Kidney (tissue), 13 donors: ENCODE measurements at regions not wholly inside any gene's neighbourhood (a gene's known extent, or its start where the extent isn't known, plus 50 kb on each side); places are given as distances from the start of the nearest gene placed in this dataset.

Experiments used
- DNase-seq, 5 donors: peaks; one replicate each; pipeline ENCODE4 v3.0.0-alpha.2; 2013 to 2020
- FAIRE-seq: peaks from 2 replicates; lab custom pipeline; 2012; peaks lifted over from hg19 to GRCh38; lab: Jason Lieb, UNC
- H3K27ac ChIP-seq, 2 donors: one replicate each; pipeline ENCODE4 v1.7.0; 2013; ENCODE audit warnings: low read depth in 2 of 2, low read length in 2 of 2, inconsistent platforms in 1 of 2
- H3K27me3 ChIP-seq: one replicate; pipeline ENCODE4 v1.7.1; 2013; ENCODE audit warnings: low read length, inconsistent platforms; ENCODE audit not compliant: control insufficient read depth, insufficient read depth
- H3K36me3 ChIP-seq, 3 donors: one replicate each; pipeline versions ENCODE4 v1.7.0 to v1.7.1; 2013; ENCODE audit warnings: low read length in 3 of 3, control low read depth in 1 of 3, inconsistent platforms in 1 of 3; ENCODE audit not compliant: insufficient read depth in 3 of 3, control insufficient read depth in 2 of 3
- H3K4me1 ChIP-seq, 3 donors: one replicate each; pipeline versions ENCODE4 v1.7.0 to v1.7.1; 2013; ENCODE audit warnings: low read length in 3 of 3, inconsistent platforms in 1 of 3, low read depth in 1 of 3; ENCODE audit not compliant: control insufficient read depth in 2 of 3, insufficient read depth in 2 of 3
- H3K4me3 ChIP-seq, 3 donors: one replicate each; pipeline versions ENCODE4 v1.7.0 to v1.8.1; 2013; ENCODE audit warnings: low read length in 3 of 3, control low read depth in 1 of 3, inconsistent platforms in 1 of 3
- H3K9ac ChIP-seq, 3 donors: one replicate each; pipeline versions ENCODE4 v1.7.0 to v1.7.1; 2013; ENCODE audit warnings: low read length in 3 of 3, control low read depth in 1 of 3, inconsistent platforms in 1 of 3
- H3K9me3 ChIP-seq, 3 donors: one replicate each; pipeline versions ENCODE4 v1.7.0 to v1.7.1; 2013; ENCODE audit warnings: low read length in 3 of 3, control low read depth in 1 of 3, inconsistent platforms in 1 of 3; ENCODE audit not compliant: control insufficient read depth in 2 of 3, insufficient read depth in 1 of 3
- CTCF ChIP-seq: IDR thresholded peaks from 3 replicates; pipeline ENCODE4 v1.5.1; 2012; ENCODE audit warnings: mild to moderate bottlenecking, moderate library complexity, borderline replicate concordance; ENCODE audit not compliant: insufficient read depth; ENCODE audit errors: extremely low read depth
- intact Hi-C: fragments of 100-400 bp; cut with DNase I; formaldehyde crosslinking; loops from one replicate; pipeline ENCODE4 v1.11.1; 2022
- donor health status: control.
- donor health status: control.
- donor health status: control.
- donor health status: control.
- donor health status: control.
- donor health status: DM: yes; HTN: yes; CAD: no.
- donor health status: Normal renal cell carcinoma (clear cell type).

GRCh38 chr13:46949211-46949610 is 52.4 kb upstream of the HTR2A start:
- FAIRE-seq (no peak), DNase-seq (no peak)
- Histone ChIP-seq H3K4me3 (no peak overlapping the region), H3K27ac (no peak overlapping the region), H3K9ac (no peak overlapping the region), H3K27me3 (no peaks in the 10 kb centered on the region), H3K36me3 (no peaks in the 10 kb centered on the region), H3K4me1 (no peaks in the 10 kb centered on the region), H3K9me3 (no peaks in the 10 kb centered on the region)
- intact Hi-C loops, result no loop called here
- no peak for TF ChIP-seq CTCF

DNA sequence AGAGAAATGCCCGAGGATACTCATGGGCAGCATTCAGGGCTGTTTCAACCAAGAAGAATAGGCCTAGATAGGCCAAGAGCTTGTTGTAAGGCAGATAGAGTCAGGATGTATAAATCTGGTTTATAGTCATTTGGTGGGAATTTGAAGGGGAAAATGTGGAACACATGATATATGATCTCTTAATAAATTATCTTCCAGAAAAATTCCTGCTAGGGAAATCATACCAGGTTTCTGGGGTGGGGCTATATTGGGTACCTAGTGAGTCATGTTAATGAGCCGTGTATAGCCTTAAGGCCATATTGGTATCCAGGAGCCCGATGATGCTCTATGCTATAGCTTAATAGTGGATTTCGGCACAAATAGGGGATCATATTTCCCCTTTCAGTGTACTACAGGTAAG is 51.5 kb upstream of the HTR2A start:
- no peaks in the 10 kb centered on the region for H3K36me3 ChIP-seq
- H3K27me3 ChIP-seq, result no peaks in the 10 kb centered on the region
- DNase-seq, result no peak
- no peak overlapping the region for H3K4me3 ChIP-seq
- FAIRE-seq, result no peak
- H3K9me3 ChIP-seq, result no peaks in the 10 kb centered on the region
- no peak for TF ChIP-seq CTCF
- no peak overlapping the region for H3K27ac ChIP-seq
- no peak overlapping the region for H3K9ac ChIP-seq
- H3K4me1 ChIP-seq, result no peaks in the 10 kb centered on the region
- intact Hi-C loops, result no loop called here

GRCh38 chr13:46947425-46948191 is 50.8 kb upstream of the HTR2A start:
- Histone ChIP-seq H3K4me3 (no peak overlapping the region), H3K4me1 (no peaks in the 10 kb centered on the region), H3K27ac (no peak overlapping the region), H3K9me3 (no peaks in the 10 kb centered on the region), H3K36me3 (no peaks in the 10 kb centered on the region), H3K27me3 (no peaks in the 10 kb centered on the region), H3K9ac (no peak overlapping the region)
- FAIRE-seq (no peak), DNase-seq (no peak)
- TF ChIP-seq CTCF, result no peak
- intact Hi-C loops, result no loop called here
